Caco-2 (cell line): ENCODE measurements at regions not wholly inside any gene's neighbourhood (a gene's known extent, or its start where the extent isn't known, plus 50 kb on each side); places are given as distances from the start of the nearest gene placed in this dataset.

Source experiments
- BruUV-seq: library from RNA; stranded (reverse); fragments of 400-500 nt; replicated peaks from 2 replicates; lab custom pipeline; 2021; lab: Mats Ljungman, UMichigan
- CTCF ChIA-PET: fragments of 300-600 bp; sonication (Branson Sonifier 250); formaldehyde crosslinking; loops from one replicate; lab custom pipeline; 2022; ENCODE audit warnings: antibody characterized with exemption; lab: Charles Lee
- POLR2A ChIA-PET: fragments of 300-600 bp; sonication (Branson Sonifier 250); formaldehyde crosslinking; loops from one replicate; lab custom pipeline; 2022; ENCODE audit warnings: antibody characterized with exemption; lab: Charles Lee
- DNase-seq, 2 experiments: peaks; one replicate each; pipeline versions ENCODE4 v3.0.0 to v3.0.0-alpha.2; 2020 to 2022
- H3K27me3 ChIP-seq: replicated peaks from 2 replicates; pipeline ENCODE4 v1.6.0; 2011; ENCODE audit warnings: low read length; ENCODE audit not compliant: control insufficient read depth, insufficient read depth
- H3K36me3 ChIP-seq: 2 replicates; pipeline ENCODE4 v1.5.1; 2011; ENCODE audit warnings: low read length; ENCODE audit not compliant: control insufficient read depth, insufficient read depth
- H3K4me1 ChIP-seq: fragments of 250-450 bp; sonication (Bioruptor Pico); 2 replicates; pipeline ENCODE4 v1.5.1; 2020; ENCODE audit warnings: mild to moderate bottlenecking
- H3K4me3 ChIP-seq: 2 replicates; pipeline ENCODE4 v1.5.1; 2011; ENCODE audit warnings: low read depth, mild to moderate bottlenecking, control low read depth, low read length
- H3K9me3 ChIP-seq: fragments of 250-450 bp; sonication (Bioruptor Pico); 2 replicates; pipeline ENCODE4 v1.5.1; 2020; ENCODE audit warnings: mild to moderate bottlenecking, moderate library complexity
- H3K27ac Mint-ChIP-seq: one replicate; pipeline ENCODE4 v1.8.0; 2022; ENCODE audit warnings: mixed read lengths; ENCODE audit not compliant: unreplicated experiment
- H3K27me3 Mint-ChIP-seq: one replicate; pipeline ENCODE4 v1.8.0; 2022; ENCODE audit warnings: mixed read lengths; ENCODE audit not compliant: insufficient read depth, unreplicated experiment
- H3K36me3 Mint-ChIP-seq: one replicate; pipeline ENCODE4 v1.8.0; 2022; ENCODE audit warnings: mild to moderate bottlenecking, mixed read lengths; ENCODE audit not compliant: insufficient read depth, unreplicated experiment
- H3K4me1 Mint-ChIP-seq: one replicate; pipeline ENCODE4 v1.8.0; 2022; ENCODE audit warnings: low read depth, mixed read lengths; ENCODE audit not compliant: unreplicated experiment
- H3K4me3 Mint-ChIP-seq: one replicate; pipeline ENCODE4 v1.8.0; 2022; ENCODE audit warnings: mild to moderate bottlenecking, moderate library complexity, mixed read lengths; ENCODE audit not compliant: unreplicated experiment
- H3K9me3 Mint-ChIP-seq: one replicate; pipeline ENCODE4 v1.8.0; 2022; ENCODE audit warnings: mixed read lengths; ENCODE audit not compliant: unreplicated experiment
- CTCF ChIP-seq, 2 experiments: fragments of 200-600 bp in 1 of 2; IDR thresholded peaks; 1 replicate in 1 of 2; 2 replicates in 1 of 2; pipeline versions ENCODE4 v1.5.1 to v1.8.0; 2011 to 2022; ENCODE audit warnings: antibody characterized with exemption in 1 of 2, control low read depth in 1 of 2, inconsistent platforms in 1 of 2, low read depth in 1 of 2, low read length in 1 of 2, mild to moderate bottlenecking in 1 of 2, moderate library complexity in 1 of 2; ENCODE audit not compliant: insufficient read depth in 1 of 2, severe bottlenecking in 1 of 2, unreplicated experiment in 1 of 2
- intact Hi-C: fragments of 100-400 bp; cut with micrococcal nuclease; formaldehyde crosslinking; loops from one replicate; pipeline ENCODE4 v1.10.0; 2022; ENCODE audit not compliant: unreplicated experiment

- H3K9me3 ChIP-seq, result peaks cover 6% of the 10 kb centered on the region; the same call in 1 of the 2 replicates
- no TSS peak for BruUV-seq
- no peak overlapping the region for H3K4me3 Mint-ChIP-seq
- H3K36me3 ChIP-seq, result no peaks in the 10 kb centered on the region
- ChIA-PET POLR2A (no interaction called here), CTCF (no interaction called here)
- no peak for DNase-seq
- peaks cover under 1% of the 10 kb centered on the region for H3K9me3 Mint-ChIP-seq
- no peaks in the 10 kb centered on the region for H3K36me3 Mint-ChIP-seq
- intact Hi-C loops, result no loop called here
- H3K27ac Mint-ChIP-seq, result no peak overlapping the region
- H3K4me1 ChIP-seq, result peaks cover 14% of the 10 kb centered on the region
- no peaks in the 10 kb centered on the region for H3K27me3 Mint-ChIP-seq
- H3K4me3 ChIP-seq, result no peak overlapping the region
- H3K4me1 Mint-ChIP-seq, result peaks cover 14% of the 10 kb centered on the region
- TF ChIP-seq CTCF (IDR thresholded peaks at IDR 0.05; ENCODE audit: insufficient read depth in 1 of 2, low read depth in 1 of 2, low read length in 1 of 2, severe bottlenecking in 1 of 2, unreplicated experiment in 1 of 2), result no peak
- H3K27me3 ChIP-seq, result no peaks in the 10 kb centered on the region
Measured at GRCh38 chr10:21213381-21213780, 312.1 kb downstream of the SKIDA1 start.

GRCh38 chr10:21212912-21213311, 312.6 kb downstream of the SKIDA1 start:
- H3K36me3 Mint-ChIP-seq, result no peaks in the 10 kb centered on the region
- POLR2A ChIA-PET, result no interaction called here
- H3K4me3 Mint-ChIP-seq, result no peak overlapping the region
- intact Hi-C loops, result no loop called here
- peaks cover 14% of the 10 kb centered on the region for H3K4me1 ChIP-seq
- H3K9me3 Mint-ChIP-seq, result peaks cover 5% of the 10 kb centered on the region
- H3K4me1 Mint-ChIP-seq, result peaks cover 14% of the 10 kb centered on the region
- TF ChIP-seq CTCF (IDR thresholded peaks at IDR 0.05; ENCODE audit: insufficient read depth in 1 of 2, low read depth in 1 of 2, low read length in 1 of 2, severe bottlenecking in 1 of 2, unreplicated experiment in 1 of 2), result no peak
- H3K36me3 ChIP-seq, result no peaks in the 10 kb centered on the region
- CTCF ChIA-PET, result no interaction called here
- no peak overlapping the region for H3K4me3 ChIP-seq
- DNase-seq, result no peak
- H3K27me3 ChIP-seq, result no peaks in the 10 kb centered on the region
- H3K9me3 ChIP-seq, result peaks cover 11% of the 10 kb centered on the region
- BruUV-seq, result no TSS peak
- H3K27me3 Mint-ChIP-seq, result no peaks in the 10 kb centered on the region
- H3K27ac Mint-ChIP-seq, result no peak overlapping the region

GRCh38 chr10:21212348-21212747, 313.1 kb downstream of the SKIDA1 start:
- no peak for TF ChIP-seq CTCF (IDR thresholded peaks at IDR 0.05; ENCODE audit: insufficient read depth in 1 of 2, low read depth in 1 of 2, low read length in 1 of 2, severe bottlenecking in 1 of 2, unreplicated experiment in 1 of 2)
- intact Hi-C loops, result no loop called here
- H3K4me1 Mint-ChIP-seq, result peaks cover 14% of the 10 kb centered on the region
- H3K4me3 Mint-ChIP-seq, result no peak overlapping the region
- H3K9me3 Mint-ChIP-seq, result peaks cover 10% of the 10 kb centered on the region
- CTCF ChIA-PET, result no interaction called here
- no peaks in the 10 kb centered on the region for H3K27me3 ChIP-seq
- peaks cover 16% of the 10 kb centered on the region for H3K9me3 ChIP-seq
- H3K27me3 Mint-ChIP-seq, result no peaks in the 10 kb centered on the region
- BruUV-seq, result no TSS peak
- H3K4me1 ChIP-seq, result peaks cover 14% of the 10 kb centered on the region
- H3K4me3 ChIP-seq, result no peak overlapping the region
- POLR2A ChIA-PET, result no interaction called here
- H3K36me3 ChIP-seq, result no peaks in the 10 kb centered on the region
- H3K27ac Mint-ChIP-seq, result no peak overlapping the region
- no peak for DNase-seq
- no peaks in the 10 kb centered on the region for H3K36me3 Mint-ChIP-seq
